ENCODE measurements at regions not wholly inside any gene's neighbourhood (a gene's known extent, or its start where the extent isn't known, plus 50 kb on each side); places are given as distances from the start of the nearest gene placed in this dataset.

GRCh38 chr5:26470439-26470838 lies 567.9 kb downstream of the CDH9 start:
- TF ChIP-seq CTCF (IDR thresholded peaks at IDR 0.05) = no peak
- CTCF ChIA-PET = no interaction called here
- ATAC-seq (ENCODE audit: low read depth) = no peak
- Mint-ChIP-seq H3K9me3 (no peaks in the 10 kb centered on the region), H3K36me3 (ENCODE audit: low read depth) (no peaks in the 10 kb centered on the region), H3K4me1 (no peaks in the 10 kb centered on the region), H3K27me3 (no peaks in the 10 kb centered on the region), H3K4me3 (no peak overlapping the region), H3K27ac (no peak overlapping the region)
- no peak for DNase-seq
- POLR2A ChIA-PET = no interaction called here
- intact Hi-C loops (cut with micrococcal nuclease) = no loop called here

GRCh38 chr5:26439121-26439520 lies 599.3 kb downstream of the CDH9 start:
- H3K36me3 Mint-ChIP-seq (ENCODE audit: low read depth) = no peaks in the 10 kb centered on the region
- DNase-seq (no peak), ATAC-seq (ENCODE audit: low read depth) (no peak)
- TF ChIP-seq CTCF (IDR thresholded peaks at IDR 0.05) = no peak
- no peak overlapping the region for H3K4me3 Mint-ChIP-seq
- H3K27me3 Mint-ChIP-seq = no peaks in the 10 kb centered on the region
- ChIA-PET POLR2A (no interaction called here), CTCF (no interaction called here)
- no peak overlapping the region for H3K27ac Mint-ChIP-seq
- no peaks in the 10 kb centered on the region for H3K4me1 Mint-ChIP-seq
- H3K9me3 Mint-ChIP-seq = peaks cover 2% of the 10 kb centered on the region
- intact Hi-C loops (cut with micrococcal nuclease) = no loop called here

GRCh38 chr5:26434688-26435087 lies 603.7 kb downstream of the CDH9 start:
- POLR2A ChIA-PET = no interaction called here
- TF ChIP-seq CTCF (IDR thresholded peaks at IDR 0.05) = no peak
- ATAC-seq (ENCODE audit: low read depth) (no peak), DNase-seq (no peak)
- Mint-ChIP-seq H3K36me3 (ENCODE audit: low read depth) (no peaks in the 10 kb centered on the region), H3K9me3 (peaks cover 2% of the 10 kb centered on the region), H3K27me3 (no peaks in the 10 kb centered on the region), H3K27ac (no peak overlapping the region), H3K4me3 (no peak overlapping the region), H3K4me1 (no peaks in the 10 kb centered on the region)
- intact Hi-C loops (cut with micrococcal nuclease) = no loop called here
- CTCF ChIA-PET = no interaction called here

GRCh38 chr5:26432386-26432785 lies 606.0 kb downstream of the CDH9 start:
- Mint-ChIP-seq H3K27ac (no peak overlapping the region), H3K36me3 (ENCODE audit: low read depth) (no peaks in the 10 kb centered on the region), H3K9me3 (peaks cover 2% of the 10 kb centered on the region), H3K4me3 (no peak overlapping the region), H3K4me1 (no peaks in the 10 kb centered on the region), H3K27me3 (no peaks in the 10 kb centered on the region)
- no peak for DNase-seq
- no peak for ATAC-seq (ENCODE audit: low read depth)
- intact Hi-C loops (cut with micrococcal nuclease) = no loop called here
- ChIA-PET POLR2A (no interaction called here), CTCF (no interaction called here)
- TF ChIP-seq CTCF (IDR thresholded peaks at IDR 0.05) = no peak

GRCh38 chr5:26430323-26430722 lies 608.1 kb downstream of the CDH9 start:
- ATAC-seq (ENCODE audit: low read depth) = no peak
- Mint-ChIP-seq H3K27ac (no peak overlapping the region), H3K27me3 (no peaks in the 10 kb centered on the region), H3K4me3 (no peak overlapping the region), H3K36me3 (ENCODE audit: low read depth) (no peaks in the 10 kb centered on the region), H3K9me3 (no peaks in the 10 kb centered on the region), H3K4me1 (no peaks in the 10 kb centered on the region)
- intact Hi-C loops (cut with micrococcal nuclease) = no loop called here
- no peak for DNase-seq
- ChIA-PET CTCF (no interaction called here), POLR2A (no interaction called here)
- TF ChIP-seq CTCF (IDR thresholded peaks at IDR 0.05) = no peak

All from activated B cell treated with CpG ODN at 0.5 μM for 24 hours (primary cell).